ENCODE measurements at regions not wholly inside any gene's neighbourhood (a gene's known extent, or its start where the extent isn't known, plus 50 kb on each side); places are given as distances from the start of the nearest gene placed in this dataset.

- H3K36me3 ChIP-seq: no peaks in the 10 kb centered on the region
- DNase-seq (ENCODE audit: low spot score in 2 of 2): no peak
- H3K4me1 ChIP-seq: no peaks in the 10 kb centered on the region
- H3K9me3 ChIP-seq: no peaks in the 10 kb centered on the region
- no peak overlapping the region for H3K27ac ChIP-seq
- TF ChIP-seq POLR2A (IDR thresholded peaks at IDR 0.05) (no peak), CTCF (IDR thresholded peaks at IDR 0.05) (no peak), EP300 (IDR thresholded peaks at IDR 0.05) (no peak)
- H3K27me3 ChIP-seq: no peaks in the 10 kb centered on the region
- no peak overlapping the region for H3K4me3 ChIP-seq
- 61 to 66% methylated on average over 3 of the region's 3 CpGs for WGBS, 2 donors
Observed at GRCh38 chr7:84535580-84536270, 341.1 kb upstream of the SEMA3A start.

DNA sequence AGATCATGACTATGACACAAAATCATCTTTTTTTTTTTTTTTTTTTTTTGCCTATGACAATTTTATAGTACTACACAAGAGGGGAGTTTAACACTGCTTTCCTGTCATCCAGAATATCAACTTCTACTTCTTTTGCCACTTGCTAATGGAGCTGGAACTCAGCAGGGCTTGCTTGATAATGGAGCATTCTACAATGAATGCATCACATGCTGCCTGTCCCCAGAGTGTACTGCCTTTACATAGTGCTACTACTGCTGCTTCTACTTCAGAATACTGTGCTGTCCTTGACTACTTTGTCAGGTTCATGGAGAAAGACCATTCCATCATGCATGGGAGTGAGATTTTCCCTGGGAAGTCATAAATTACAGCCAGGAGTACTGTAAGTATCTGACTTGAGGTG lies 338.6 kb upstream of the SEMA3A start:
- Histone ChIP-seq H3K9me3 (no peaks in the 10 kb centered on the region), H3K27me3 (no peaks in the 10 kb centered on the region), H3K27ac (no peak overlapping the region), H3K4me3 (no peak overlapping the region), H3K4me1 (no peaks in the 10 kb centered on the region), H3K36me3 (no peaks in the 10 kb centered on the region)
- TF ChIP-seq POLR2A (IDR thresholded peaks at IDR 0.05): no peak
- TF ChIP-seq CTCF (IDR thresholded peaks at IDR 0.05): no peak
- no peak for TF ChIP-seq EP300 (IDR thresholded peaks at IDR 0.05)
- DNase-seq (ENCODE audit: low spot score in 2 of 2): no peak

DNA sequence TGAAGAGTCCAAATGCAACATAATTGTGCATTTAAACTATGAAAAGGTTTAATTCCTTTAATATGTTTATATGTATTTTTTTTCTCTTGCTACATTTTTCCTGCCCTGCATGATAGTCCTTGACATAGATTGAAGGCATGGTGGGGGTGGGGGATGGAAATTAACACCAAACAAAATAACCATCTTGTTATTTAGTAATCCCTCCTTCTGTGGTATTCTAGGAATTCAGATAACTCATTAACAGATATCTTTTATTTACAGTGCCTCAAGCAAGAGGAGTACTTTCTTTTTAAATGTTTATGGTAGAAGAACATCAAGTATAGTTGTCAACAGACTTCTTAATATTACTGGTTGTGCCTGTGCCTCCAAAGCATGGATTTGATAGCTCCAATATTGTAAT lies 337.6 kb upstream of the SEMA3A start:
- DNase-seq (ENCODE audit: low spot score in 2 of 2): no peak
- H3K27ac ChIP-seq: no peak overlapping the region

DNA sequence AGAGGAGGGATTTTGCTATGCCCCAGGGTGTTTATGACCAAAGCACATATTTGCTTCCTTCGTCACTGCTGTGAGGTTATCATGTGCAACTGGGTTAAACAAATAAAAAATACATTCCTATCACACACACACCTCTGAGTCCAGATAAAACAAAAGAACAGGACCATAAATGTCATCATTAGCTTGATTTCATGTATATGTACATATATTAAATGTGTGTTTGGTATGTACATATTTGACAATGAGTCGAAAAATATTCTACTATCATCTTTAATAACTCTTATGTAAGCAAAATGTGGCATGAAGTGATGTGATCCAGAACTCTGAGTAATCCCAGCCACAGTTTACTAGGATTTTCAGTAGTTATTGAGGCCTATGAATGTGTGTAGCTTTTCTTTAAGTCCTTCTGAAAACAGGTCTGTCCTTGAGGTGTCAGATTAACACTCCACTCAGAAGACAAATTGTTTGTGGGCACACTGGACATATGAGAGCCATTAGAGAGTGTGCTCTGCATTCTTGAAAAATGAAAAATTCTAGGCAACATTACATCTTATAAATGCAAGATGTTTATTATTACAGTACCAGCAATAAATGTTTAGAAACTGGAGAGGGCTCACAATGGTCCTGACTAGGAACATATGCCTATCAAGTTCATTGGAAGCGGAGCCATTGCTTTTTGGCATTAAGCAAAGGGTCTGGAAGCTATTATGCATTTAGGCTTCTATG lies 335.1 kb upstream of the SEMA3A start:
- Histone ChIP-seq H3K4me3 (no peak overlapping the region), H3K9me3 (no peaks in the 10 kb centered on the region), H3K36me3 (no peaks in the 10 kb centered on the region), H3K27ac (no peak overlapping the region), H3K27me3 (no peaks in the 10 kb centered on the region), H3K4me1 (no peaks in the 10 kb centered on the region)
- 63 to 72% methylated on average over 3 of the region's 3 CpGs for WGBS, 2 donors
- no peak for DNase-seq (ENCODE audit: low spot score in 2 of 2)
- TF ChIP-seq EP300 (IDR thresholded peaks at IDR 0.05): no peak
- TF ChIP-seq CTCF (IDR thresholded peaks at IDR 0.05): no peak
- TF ChIP-seq POLR2A (IDR thresholded peaks at IDR 0.05): no peak

More for the DNA sequence above, 337.6 kb upstream of the SEMA3A start:
- H3K9me3 ChIP-seq: no peaks in the 10 kb centered on the region
- H3K36me3 ChIP-seq: no peaks in the 10 kb centered on the region
- TF ChIP-seq EP300 (IDR thresholded peaks at IDR 0.05) (no peak), CTCF (IDR thresholded peaks at IDR 0.05) (no peak), POLR2A (IDR thresholded peaks at IDR 0.05) (no peak)
- no peaks in the 10 kb centered on the region for H3K4me1 ChIP-seq
- no peaks in the 10 kb centered on the region for H3K27me3 ChIP-seq
- H3K4me3 ChIP-seq: no peak overlapping the region

DNA sequence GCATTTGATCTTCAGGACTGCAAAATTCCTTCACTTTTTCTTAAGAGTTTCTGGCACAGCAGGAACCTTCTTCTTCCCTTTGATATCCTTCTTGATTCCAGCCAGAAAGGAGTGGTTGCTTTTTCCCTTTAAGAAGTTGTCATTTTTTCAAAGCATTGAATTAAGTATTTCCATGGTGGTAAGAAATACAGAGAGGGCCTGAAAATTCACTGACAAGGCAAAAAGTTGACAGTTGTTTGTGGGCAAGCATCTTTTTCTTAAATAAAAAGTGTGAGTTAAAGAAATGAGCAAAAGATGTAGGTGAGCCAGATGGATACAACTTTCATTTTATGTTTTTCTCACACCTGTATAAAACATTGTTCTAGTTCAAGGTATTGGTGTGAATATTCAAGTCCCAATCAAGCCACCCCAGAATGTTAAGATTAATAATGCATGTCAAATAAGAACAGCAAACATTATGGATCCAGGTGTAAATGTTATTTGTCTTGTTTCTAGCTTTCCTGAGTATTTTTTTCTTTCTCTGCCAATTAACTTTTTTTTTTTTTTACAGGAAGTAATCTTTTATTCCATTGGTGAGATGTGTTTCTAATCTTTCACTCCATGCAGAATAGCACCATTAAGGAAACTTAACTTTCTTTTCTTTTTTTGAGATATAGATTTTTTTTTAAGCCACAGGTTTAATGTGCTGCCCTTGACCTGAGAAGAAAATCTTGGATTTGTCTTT lies 334.3 kb upstream of the SEMA3A start:
- no peak for TF ChIP-seq POLR2A (IDR thresholded peaks at IDR 0.05)
- no peak for TF ChIP-seq CTCF (IDR thresholded peaks at IDR 0.05)
- TF ChIP-seq EP300 (IDR thresholded peaks at IDR 0.05): no peak
- no peaks in the 10 kb centered on the region for H3K27me3 ChIP-seq
- no peak for DNase-seq (ENCODE audit: low spot score in 2 of 2)
- no peaks in the 10 kb centered on the region for H3K4me1 ChIP-seq
- H3K4me3 ChIP-seq: no peak overlapping the region
- no peak overlapping the region for H3K27ac ChIP-seq
- H3K9me3 ChIP-seq: no peaks in the 10 kb centered on the region
- no peaks in the 10 kb centered on the region for H3K36me3 ChIP-seq

Measured in tibial nerve (tissue), 4 donors.